Neural progenitor cell (in vitro differentiated cells): ENCODE measurements at regions not wholly inside any gene's neighbourhood (a gene's known extent, or its start where the extent isn't known, plus 50 kb on each side); places are given as distances from the start of the nearest gene placed in this dataset.

Experiments used
- EZH2 ChIP-seq: fragments of 200-600 bp; sonication (generic); IDR thresholded peaks from 2 replicates; pipeline ENCODE4 v1.6.1; 2017; ENCODE audit warnings: antibody characterized with exemption, mild to moderate bottlenecking, moderate library complexity
- EZH2phosphoT487 ChIP-seq: fragments of 200-600 bp; sonication (generic); IDR thresholded peaks from 2 replicates; pipeline ENCODE4 v1.6.1; 2017; ENCODE audit warnings: antibody characterized with exemption
- TF ChIP-seq, protein P1 (sequence below): fragments of 200-600 bp; sonication (generic); IDR thresholded peaks from 2 replicates; pipeline ENCODE4 v1.5.1; 2017; ENCODE audit warnings: antibody characterized with exemption, mild to moderate bottlenecking

GRCh38 chr4:15370296-15370695 lies 57.5 kb upstream of the C1QTNF7 start:
- TF ChIP-seq, protein P1, sequence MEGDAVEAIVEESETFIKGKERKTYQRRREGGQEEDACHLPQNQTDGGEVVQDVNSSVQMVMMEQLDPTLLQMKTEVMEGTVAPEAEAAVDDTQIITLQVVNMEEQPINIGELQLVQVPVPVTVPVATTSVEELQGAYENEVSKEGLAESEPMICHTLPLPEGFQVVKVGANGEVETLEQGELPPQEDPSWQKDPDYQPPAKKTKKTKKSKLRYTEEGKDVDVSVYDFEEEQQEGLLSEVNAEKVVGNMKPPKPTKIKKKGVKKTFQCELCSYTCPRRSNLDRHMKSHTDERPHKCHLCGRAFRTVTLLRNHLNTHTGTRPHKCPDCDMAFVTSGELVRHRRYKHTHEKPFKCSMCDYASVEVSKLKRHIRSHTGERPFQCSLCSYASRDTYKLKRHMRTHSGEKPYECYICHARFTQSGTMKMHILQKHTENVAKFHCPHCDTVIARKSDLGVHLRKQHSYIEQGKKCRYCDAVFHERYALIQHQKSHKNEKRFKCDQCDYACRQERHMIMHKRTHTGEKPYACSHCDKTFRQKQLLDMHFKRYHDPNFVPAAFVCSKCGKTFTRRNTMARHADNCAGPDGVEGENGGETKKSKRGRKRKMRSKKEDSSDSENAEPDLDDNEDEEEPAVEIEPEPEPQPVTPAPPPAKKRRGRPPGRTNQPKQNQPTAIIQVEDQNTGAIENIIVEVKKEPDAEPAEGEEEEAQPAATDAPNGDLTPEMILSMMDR, result no peak
- no peak for TF ChIP-seq EZH2phosphoT487
- no peak for TF ChIP-seq EZH2
